Glutamatergic neuron (in vitro differentiated cells): ENCODE measurements at regions not wholly inside any gene's neighbourhood (a gene's known extent, or its start where the extent isn't known, plus 50 kb on each side); places are given as distances from the start of the nearest gene placed in this dataset.

ENCODE experiments used
- DNase-seq: peaks from one replicate; pipeline ENCODE4 v3.0.0; 2022
- H3K27ac Mint-ChIP-seq: one replicate; pipeline ENCODE4 v1.8.0; 2020; ENCODE audit warnings: mild to moderate bottlenecking, mixed read lengths, inconsistent platforms; ENCODE audit not compliant: unreplicated experiment
- H3K27me3 Mint-ChIP-seq: one replicate; pipeline ENCODE4 v1.8.0; 2020; ENCODE audit warnings: mild to moderate bottlenecking, moderate library complexity, mixed read lengths, inconsistent platforms; ENCODE audit not compliant: unreplicated experiment
- H3K36me3 Mint-ChIP-seq: one replicate; pipeline ENCODE4 v1.8.0; 2020; ENCODE audit warnings: mild to moderate bottlenecking, mixed read lengths, inconsistent platforms; ENCODE audit not compliant: unreplicated experiment
- H3K4me1 Mint-ChIP-seq: one replicate; pipeline ENCODE4 v1.8.0; 2020; ENCODE audit warnings: mild to moderate bottlenecking, low read depth, mixed read lengths, inconsistent platforms; ENCODE audit not compliant: unreplicated experiment
- H3K4me3 Mint-ChIP-seq: one replicate; pipeline ENCODE4 v1.8.0; 2020; ENCODE audit warnings: mild to moderate bottlenecking, mixed read lengths, inconsistent platforms; ENCODE audit not compliant: unreplicated experiment
- H3K9me3 Mint-ChIP-seq: one replicate; pipeline ENCODE4 v1.8.0; 2020; ENCODE audit warnings: mild to moderate bottlenecking, moderate library complexity, mixed read lengths, inconsistent platforms; ENCODE audit not compliant: unreplicated experiment
- CTCF ChIP-seq: fragments of 200-600 bp; sonication (generic); IDR thresholded peaks from one replicate; pipeline ENCODE4 v1.5.0; 2021; ENCODE audit not compliant: partially characterized antibody, unreplicated experiment

- Mint-ChIP-seq H3K9me3 (no peaks in the 10 kb centered on the region), H3K36me3 (no peaks in the 10 kb centered on the region), H3K27me3 (no peaks in the 10 kb centered on the region), H3K4me3 (no peak overlapping the region), H3K4me1 (no peaks in the 10 kb centered on the region), H3K27ac (no peak overlapping the region)
- no peak for DNase-seq
- TF ChIP-seq CTCF = no peak
Observed at GRCh38 chr7:16933296-16934279, 51.8 kb upstream of the AGR3 start.

- H3K36me3 Mint-ChIP-seq = no peaks in the 10 kb centered on the region
- no peak overlapping the region for H3K4me3 Mint-ChIP-seq
- no peak for TF ChIP-seq CTCF
- H3K9me3 Mint-ChIP-seq = no peaks in the 10 kb centered on the region
- no peak for DNase-seq
- H3K27me3 Mint-ChIP-seq = no peaks in the 10 kb centered on the region
- no peaks in the 10 kb centered on the region for H3K4me1 Mint-ChIP-seq
- no peak overlapping the region for H3K27ac Mint-ChIP-seq
Observed at GRCh38 chr7:16934722-16935340, 53.0 kb upstream of the AGR3 start.

GRCh38 chr7:16935341-16935735 lies 53.6 kb upstream of the AGR3 start:
- Mint-ChIP-seq H3K4me3 (no peak overlapping the region), H3K27ac (no peak overlapping the region), H3K4me1 (no peaks in the 10 kb centered on the region), H3K9me3 (no peaks in the 10 kb centered on the region), H3K36me3 (no peaks in the 10 kb centered on the region), H3K27me3 (no peaks in the 10 kb centered on the region)
- TF ChIP-seq CTCF = no peak
- DNase-seq = no peak

- Mint-ChIP-seq H3K4me3 (no peak overlapping the region), H3K4me1 (no peaks in the 10 kb centered on the region)
- no peak for DNase-seq
Observed at GRCh38 chr7:16936626-16937422, 55.0 kb upstream of the AGR3 start.

More at GRCh38 chr7:16936626-16937422, 55.0 kb upstream of the AGR3 start:
- H3K27ac Mint-ChIP-seq = no peak overlapping the region
- H3K27me3 Mint-ChIP-seq = no peaks in the 10 kb centered on the region
- peaks cover 2% of the 10 kb centered on the region for H3K36me3 Mint-ChIP-seq
- no peak for TF ChIP-seq CTCF
- no peaks in the 10 kb centered on the region for H3K9me3 Mint-ChIP-seq
